H1 (cell line): ENCODE measurements at regions not wholly inside any gene's neighbourhood (a gene's known extent, or its start where the extent isn't known, plus 50 kb on each side); places are given as distances from the start of the nearest gene placed in this dataset.

Source experiments
- CTCF ChIA-PET: fragments of 300-600 bp; sonication (Branson Sonifier 250); formaldehyde crosslinking; loops from one replicate; lab custom pipeline; 2021; ENCODE audit not compliant: partially characterized antibody; lab: Charles Lee
- POLR2A ChIA-PET: fragments of 300-600 bp; sonication (Branson Sonifier 250); formaldehyde crosslinking; loops from one replicate; lab custom pipeline; 2021; ENCODE audit warnings: inconsistent platforms; ENCODE audit not compliant: partially characterized antibody; lab: Charles Lee
- DNase-seq, 2 experiments: peaks; one replicate each; pipeline versions ENCODE4 v3.0.0 to v3.0.0-alpha.2; 2010 to 2022; ENCODE audit warnings: low spot score in 2 of 2, low read depth in 1 of 2, mixed read lengths in 1 of 2
- FAIRE-seq: peaks from 2 replicates; lab custom pipeline; 2011; peaks lifted over from hg19 to GRCh38; lab: Jason Lieb, UNC
- H2AFZ ChIP-seq: 2 replicates; pipeline ENCODE4 v1.8.1; 2012; ENCODE audit warnings: low read length, inconsistent platforms
- H2AK5ac ChIP-seq: 2 replicates; pipeline ENCODE4 v1.6.1; 2013; ENCODE audit warnings: low read depth, low read length
- H2BK120ac ChIP-seq: replicated peaks from 2 replicates; pipeline ENCODE3; 2013; ENCODE audit warnings: low read depth, low read length, inconsistent platforms
- H2BK12ac ChIP-seq: 2 replicates; pipeline ENCODE4 v1.6.1; 2013; ENCODE audit warnings: low read depth, low read length
- H2BK15ac ChIP-seq: 2 replicates; pipeline ENCODE4 v1.6.1; 2013; ENCODE audit warnings: low read length
- H2BK20ac ChIP-seq: 2 replicates; pipeline ENCODE4 v1.6.1; 2013; ENCODE audit warnings: low read length
- H2BK5ac ChIP-seq: 2 replicates; pipeline ENCODE4 v1.6.1; 2013; ENCODE audit warnings: low read depth, low read length
- H3K14ac ChIP-seq: 2 replicates; pipeline ENCODE4 v1.6.1; 2013; ENCODE audit warnings: inconsistent platforms; ENCODE audit not compliant: insufficient read length
- H3K18ac ChIP-seq: 2 replicates; pipeline ENCODE4 v1.6.1; 2013; ENCODE audit warnings: low read length; ENCODE audit errors: extremely low read depth
- H3K23ac ChIP-seq: 2 replicates; pipeline ENCODE4 v1.6.1; 2013; ENCODE audit warnings: inconsistent platforms; ENCODE audit not compliant: insufficient read length
- H3K23me2 ChIP-seq: 2 replicates; pipeline ENCODE4 v1.6.1; 2013; ENCODE audit warnings: low read depth, low read length
- H3K27ac ChIP-seq: 2 replicates; pipeline ENCODE4 v1.6.1; 2011; ENCODE audit warnings: low read depth, low read length, inconsistent platforms
- H3K27me3 ChIP-seq, 4 experiments: replicated peaks in 1 of 4; 1 replicate in 1 of 4; 2 replicates in 3 of 4; pipeline versions ENCODE4 v1.6.1 to v1.8.1; 2011 to 2013; ENCODE audit warnings: low read length in 3 of 4, mild to moderate bottlenecking in 3 of 4, inconsistent platforms in 2 of 4, mixed read lengths in 2 of 4, moderate library complexity in 1 of 4; ENCODE audit not compliant: control insufficient read depth in 3 of 4, insufficient read depth in 3 of 4; ENCODE audit errors: extremely low read depth in 1 of 4
- H3K36me3 ChIP-seq, 4 experiments: 2 replicates each; pipeline versions ENCODE4 v1.6.1 to v1.8.1; 2011 to 2013; ENCODE audit warnings: mild to moderate bottlenecking in 4 of 4, low read length in 3 of 4, moderate library complexity in 2 of 4, control low read depth in 1 of 4, inconsistent platforms in 1 of 4; ENCODE audit not compliant: insufficient read depth in 4 of 4, control insufficient read depth in 2 of 4
- H3K4ac ChIP-seq: replicated peaks from 2 replicates; pipeline ENCODE3; 2013; ENCODE audit warnings: low read length, low read depth, mixed read lengths, inconsistent platforms; ENCODE audit not compliant: insufficient read length
- H3K4me1 ChIP-seq, 4 experiments: replicated peaks in 1 of 4; 1 replicate in 1 of 4; 2 replicates in 3 of 4; pipeline versions ENCODE4 v1.6.1 to v1.8.1; 2011 to 2013; ENCODE audit warnings: low read length in 3 of 4, inconsistent platforms in 2 of 4, mixed read lengths in 1 of 4; ENCODE audit not compliant: insufficient read depth in 4 of 4, control insufficient read depth in 3 of 4
- H3K4me2 ChIP-seq, 2 experiments: 2 replicates each; pipeline versions ENCODE4 v1.6.1 to v1.8.1; 2011 to 2013; ENCODE audit warnings: low read depth in 2 of 2, low read length in 2 of 2, control low read depth in 1 of 2, inconsistent platforms in 1 of 2, mild to moderate bottlenecking in 1 of 2; ENCODE audit not compliant: insufficient read depth in 1 of 2
- H3K4me3 ChIP-seq, 4 experiments: fragments of 200-600, 300-600 bp in 1 of 4; sonication (generic), shearing (Covaris generic), sonication (Bioruptor Twin) in 1 of 4; 2 replicates each; pipeline versions ENCODE4 v1.5.1 to v1.8.1; 2011 to 2016; ENCODE audit warnings: low read length in 4 of 4, low read depth in 3 of 4, control low read depth in 2 of 4, inconsistent platforms in 2 of 4, mild to moderate bottlenecking in 2 of 4, mixed read lengths in 1 of 4, moderate library complexity in 1 of 4; ENCODE audit not compliant: insufficient read depth in 2 of 4; ENCODE audit errors: extremely low read depth in 1 of 4
- H3K56ac ChIP-seq: replicated peaks from 2 replicates; pipeline ENCODE3; 2013; ENCODE audit warnings: low read depth, mild to moderate bottlenecking, mixed read lengths, low read length, inconsistent platforms; ENCODE audit not compliant: insufficient read length
- H3K79me1 ChIP-seq: 2 replicates; pipeline ENCODE4 v1.6.1; 2013; ENCODE audit warnings: low read depth, low read length, control low read depth
- H3K79me2 ChIP-seq, 2 experiments: 2 replicates each; pipeline versions ENCODE4 v1.6.1 to v1.8.1; 2012 to 2013; ENCODE audit warnings: low read length in 2 of 2, mild to moderate bottlenecking in 2 of 2, inconsistent platforms in 1 of 2; ENCODE audit not compliant: insufficient read depth in 2 of 2, control insufficient read depth in 1 of 2
- H3K9ac ChIP-seq, 4 experiments: replicated peaks in 1 of 4; 1 replicate in 1 of 4; 2 replicates in 3 of 4; pipeline versions ENCODE4 v1.6.1 to v1.8.1; 2011 to 2013; ENCODE audit warnings: low read depth in 3 of 4, low read length in 3 of 4, control low read depth in 2 of 4, mild to moderate bottlenecking in 2 of 4, moderate library complexity in 2 of 4, inconsistent platforms in 1 of 4; ENCODE audit errors: extremely low read depth in 1 of 4
- H3K9me3 ChIP-seq, 2 experiments: 2 replicates each; pipeline versions ENCODE4 v1.6.1 to v1.8.1; 2012 to 2013; ENCODE audit warnings: mild to moderate bottlenecking in 2 of 2, moderate library complexity in 2 of 2, control low read depth in 1 of 2, inconsistent platforms in 1 of 2, low read depth in 1 of 2, low read length in 1 of 2, mixed read lengths in 1 of 2; ENCODE audit not compliant: insufficient read depth in 2 of 2
- H4K20me1 ChIP-seq, 2 experiments: replicated peaks in 1 of 2; 2 replicates each; pipeline versions ENCODE3 to v1.8.1; 2011 to 2013; ENCODE audit warnings: inconsistent platforms in 2 of 2, low read length in 2 of 2, mild to moderate bottlenecking in 1 of 2; ENCODE audit not compliant: insufficient read depth in 2 of 2, control insufficient read depth in 1 of 2
- H4K5ac ChIP-seq: 2 replicates; pipeline ENCODE4 v1.6.1; 2013; ENCODE audit warnings: low read length, low read depth, mixed read lengths, inconsistent platforms; ENCODE audit not compliant: insufficient read length
- H4K8ac ChIP-seq: 2 replicates; pipeline ENCODE4 v1.8.0; 2013; ENCODE audit warnings: mild to moderate bottlenecking, moderate library complexity, low read length, inconsistent platforms; ENCODE audit not compliant: insufficient read depth; ENCODE audit errors: extremely low read depth
- H4K91ac ChIP-seq: replicated peaks from 2 replicates; pipeline ENCODE3; 2013; ENCODE audit warnings: low read length, mixed read lengths, inconsistent platforms; ENCODE audit not compliant: insufficient read length
- CEBPB ChIP-seq: IDR thresholded peaks from 2 replicates; pipeline ENCODE4 v1.6.1; 2012; ENCODE audit warnings: low read depth, low read length
- EGR1 ChIP-seq: IDR thresholded peaks from 2 replicates; pipeline ENCODE4 v1.6.1; 2011; ENCODE audit warnings: low read depth, low read length, borderline replicate concordance
- EZH2 ChIP-seq: fragments of 200-600 bp; sonication (generic); IDR thresholded peaks from 2 replicates; pipeline ENCODE4 v1.7.1; 2012; ENCODE audit warnings: low read depth, mild to moderate bottlenecking, moderate library complexity, low read length, inconsistent platforms; ENCODE audit not compliant: severe bottlenecking
- GABPA ChIP-seq: IDR thresholded peaks from 2 replicates; pipeline ENCODE4 v1.6.1; 2011; ENCODE audit warnings: mild to moderate bottlenecking, low read length, moderate library complexity, borderline replicate concordance; ENCODE audit not compliant: insufficient read depth
- JUN ChIP-seq: IDR thresholded peaks from 2 replicates; pipeline ENCODE4 v1.6.1; 2011; ENCODE audit warnings: low read depth, mild to moderate bottlenecking, improper control_type of control experiment, low read length
- KDM4A ChIP-seq: IDR thresholded peaks from one replicate; pipeline ENCODE4 v1.7.1; 2012; ENCODE audit warnings: low read depth, mild to moderate bottlenecking, moderate library complexity, low read length, inconsistent platforms; ENCODE audit not compliant: severe bottlenecking
- NANOG ChIP-seq: IDR thresholded peaks from 2 replicates; pipeline ENCODE4 v1.6.1; 2011; ENCODE audit warnings: low read length, low read depth, mild to moderate bottlenecking, inconsistent platforms; ENCODE audit not compliant: insufficient read depth, poor library complexity, severe bottlenecking
- NRF1 ChIP-seq: IDR thresholded peaks from 2 replicates; pipeline ENCODE4 v1.6.1; 2011; ENCODE audit warnings: mild to moderate bottlenecking, low read depth, low read length, improper control_type of control experiment
- PHF8 ChIP-seq: fragments of 200-600 bp; sonication (generic); conservative IDR thresholded peaks from 2 replicates; pipeline ENCODE4 v1.7.1; 2012; ENCODE audit warnings: low read depth, mild to moderate bottlenecking, inconsistent platforms, low read length, moderate library complexity
- SIX5 ChIP-seq: IDR thresholded peaks from 2 replicates; pipeline ENCODE4 v1.6.1; 2011; ENCODE audit warnings: mild to moderate bottlenecking, low read depth, low read length
- SP1 ChIP-seq: IDR thresholded peaks from 2 replicates; pipeline ENCODE4 v1.6.1; 2011; ENCODE audit warnings: low read depth, low read length
- TCF12 ChIP-seq: IDR thresholded peaks from 2 replicates; pipeline ENCODE4 v1.6.1; 2011; ENCODE audit warnings: low read depth, mild to moderate bottlenecking, low read length
- ZNF274 ChIP-seq: IDR thresholded peaks from 2 replicates; pipeline ENCODE4 v1.7.0; 2012; ENCODE audit warnings: low read length, borderline replicate concordance; ENCODE audit errors: extremely low read depth
- TF ChIP-seq, protein P1 (sequence below): IDR thresholded peaks from 2 replicates; pipeline ENCODE4 v1.6.1; 2012; ENCODE audit warnings: inconsistent platforms

DNA sequence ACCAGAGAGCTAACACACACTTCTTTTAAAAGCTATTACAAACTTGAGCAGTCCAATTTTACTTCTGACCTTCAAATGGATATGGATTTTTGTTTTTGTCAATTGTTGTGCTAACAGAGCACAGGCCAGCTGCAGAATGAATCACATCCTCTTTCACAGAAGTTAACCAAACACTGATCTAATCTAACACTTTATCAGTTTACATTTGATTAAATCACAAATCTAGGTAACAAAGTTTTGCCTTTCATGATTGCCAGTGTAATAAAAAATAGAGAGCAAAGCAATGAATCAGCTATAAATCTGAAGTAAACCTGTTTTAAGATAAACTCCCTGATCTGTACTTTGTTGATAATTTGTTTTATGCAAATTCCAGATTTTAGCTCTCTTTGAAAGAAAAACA, 273.1 kb upstream of the RGS6 start:
- no peak overlapping the region for H2AK5ac ChIP-seq
- H3K18ac ChIP-seq, result no peak overlapping the region
- FAIRE-seq, result no peak
- no peaks in the 10 kb centered on the region for H3K9me3 ChIP-seq
- no peaks in the 10 kb centered on the region for H3K27me3 ChIP-seq
- no peaks in the 10 kb centered on the region for H3K79me2 ChIP-seq
- no peak overlapping the region for H3K56ac ChIP-seq
- H3K23me2 ChIP-seq, result no peaks in the 10 kb centered on the region
- H4K5ac ChIP-seq, result no peak overlapping the region
- no peak overlapping the region for H3K27ac ChIP-seq
- no peak for DNase-seq
- H2BK5ac ChIP-seq, result no peak overlapping the region
- H3K14ac ChIP-seq, result no peak overlapping the region
- H3K4ac ChIP-seq, result no peak overlapping the region
- H2BK20ac ChIP-seq, result no peak overlapping the region
- H3K79me1 ChIP-seq, result no peaks in the 10 kb centered on the region
- no peak overlapping the region for H4K91ac ChIP-seq
- H2BK120ac ChIP-seq, result no peak overlapping the region
- H2BK12ac ChIP-seq, result no peak overlapping the region
- H3K9ac ChIP-seq, result no peak overlapping the region
- no peak overlapping the region for H3K23ac ChIP-seq
- POLR2A ChIA-PET, result interaction anchor here (1.4 kb wide), 1 partner anchor 12 kb away, joined by 3 read pairs; no protein-coding TSS in a partner anchor
- no peak overlapping the region for H3K4me3 ChIP-seq
- no peak overlapping the region for H2AFZ ChIP-seq
- H4K20me1 ChIP-seq, result no peaks in the 10 kb centered on the region
- H3K4me1 ChIP-seq, result peaks cover 0 to 11% (median 6%) of the 10 kb centered on the region in 4 experiments; a peak in 4 of 7 replicates
- peaks cover 0 to 6% (median 1%) of the 10 kb centered on the region in 4 experiments; a peak in 1 of 8 replicates for H3K36me3 ChIP-seq
- H4K8ac ChIP-seq, result no peak overlapping the region
- H3K4me2 ChIP-seq, result no peak overlapping the region
- H2BK15ac ChIP-seq, result no peak overlapping the region
- CTCF ChIA-PET, result interaction anchor here (1.1 to 1.2 kb wide), 2 partner anchors 106 to 348 kb away, joined by 3 read pairs; no protein-coding TSS in a partner anchor
- TF ChIP-seq JUN (no peak), ZNF274 (no peak), CEBPB (no peak), TCF12 (no peak), NRF1 (no peak), GABPA (no peak), NANOG (no peak), SP1 (no peak), SIX5 (no peak), KDM4A (no peak), EZH2 (no peak), PHF8 (no peak), EGR1 (no peak)
- TF ChIP-seq, protein P1, sequence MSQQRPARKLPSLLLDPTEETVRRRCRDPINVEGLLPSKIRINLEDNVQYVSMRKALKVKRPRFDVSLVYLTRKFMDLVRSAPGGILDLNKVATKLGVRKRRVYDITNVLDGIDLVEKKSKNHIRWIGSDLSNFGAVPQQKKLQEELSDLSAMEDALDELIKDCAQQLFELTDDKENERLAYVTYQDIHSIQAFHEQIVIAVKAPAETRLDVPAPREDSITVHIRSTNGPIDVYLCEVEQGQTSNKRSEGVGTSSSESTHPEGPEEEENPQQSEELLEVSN, result no peak
